Calu3 (cell line): ENCODE measurements at regions not wholly inside any gene's neighbourhood (a gene's known extent, or its start where the extent isn't known, plus 50 kb on each side); places are given as distances from the start of the nearest gene placed in this dataset.

Experiments used
- BruUV-seq: library from RNA; stranded (reverse); fragments of 400-500 nt; replicated peaks from 2 replicates; lab custom pipeline; 2021; lab: Mats Ljungman, UMichigan
- CTCF ChIA-PET: fragments of 300-600 bp; sonication (Branson Sonifier 250); formaldehyde crosslinking; loops from one replicate; lab custom pipeline; 2022; ENCODE audit warnings: antibody characterized with exemption; lab: Charles Lee
- DNase-seq: peaks from one replicate; pipeline ENCODE4 v3.0.0; 2022
- H3K27ac Mint-ChIP-seq: one replicate; pipeline ENCODE4 v1.8.0; 2022; ENCODE audit warnings: mixed read lengths; ENCODE audit not compliant: unreplicated experiment
- H3K27me3 Mint-ChIP-seq: one replicate; pipeline ENCODE4 v1.8.0; 2022; ENCODE audit warnings: mixed read lengths; ENCODE audit not compliant: unreplicated experiment
- H3K36me3 Mint-ChIP-seq: one replicate; pipeline ENCODE4 v1.8.0; 2022; ENCODE audit warnings: mild to moderate bottlenecking, moderate library complexity, mixed read lengths; ENCODE audit not compliant: insufficient read depth, unreplicated experiment
- H3K4me1 Mint-ChIP-seq: one replicate; pipeline ENCODE4 v1.8.0; 2022; ENCODE audit warnings: mild to moderate bottlenecking, low read depth, mixed read lengths; ENCODE audit not compliant: unreplicated experiment
- H3K4me3 Mint-ChIP-seq: one replicate; pipeline ENCODE4 v1.8.0; 2022; ENCODE audit warnings: mild to moderate bottlenecking, low read depth, moderate library complexity, mixed read lengths; ENCODE audit not compliant: unreplicated experiment
- H3K9me3 Mint-ChIP-seq: one replicate; pipeline ENCODE4 v1.8.0; 2022; ENCODE audit warnings: low read depth, mixed read lengths; ENCODE audit not compliant: unreplicated experiment
- intact Hi-C: fragments of 100-400 bp; cut with micrococcal nuclease; formaldehyde crosslinking; loops from one replicate; pipeline ENCODE4 v1.10.0; 2022; ENCODE audit not compliant: unreplicated experiment
- TF ChIP-seq, protein P1 (sequence below): fragments of 200-600 bp; IDR thresholded peaks from one replicate; pipeline ENCODE4 v1.8.0; 2022; ENCODE audit warnings: antibody characterized with exemption; ENCODE audit not compliant: unreplicated experiment

DNA sequence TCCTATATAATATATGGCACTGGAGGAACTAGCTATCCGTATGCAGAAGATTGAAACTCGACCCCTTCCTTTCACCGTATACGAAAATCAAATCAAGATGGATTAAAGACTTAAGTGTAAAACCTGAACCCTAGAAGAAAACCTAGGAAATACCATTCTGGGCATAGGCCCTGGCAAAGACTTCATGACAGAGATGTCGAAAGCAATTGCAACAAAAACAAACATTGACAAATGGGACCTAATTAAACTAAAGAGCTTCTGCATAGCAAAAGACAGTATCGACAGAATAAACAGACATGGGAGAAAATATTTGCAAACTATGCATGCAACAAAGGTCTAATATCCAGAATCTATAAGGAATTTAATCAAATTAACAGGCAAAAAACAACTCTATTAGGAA, 61.4 kb upstream of the HDAC9 start:
- Mint-ChIP-seq H3K9me3 (no peaks in the 10 kb centered on the region), H3K27me3 (no peaks in the 10 kb centered on the region), H3K36me3 (no peaks in the 10 kb centered on the region), H3K27ac (no peak overlapping the region), H3K4me1 (peaks cover 6% of the 10 kb centered on the region), H3K4me3 (no peak overlapping the region)
- CTCF ChIA-PET, result no interaction called here
- DNase-seq, result no peak
- intact Hi-C loops, result no loop called here
- no TSS peak for BruUV-seq
- TF ChIP-seq, protein P1, sequence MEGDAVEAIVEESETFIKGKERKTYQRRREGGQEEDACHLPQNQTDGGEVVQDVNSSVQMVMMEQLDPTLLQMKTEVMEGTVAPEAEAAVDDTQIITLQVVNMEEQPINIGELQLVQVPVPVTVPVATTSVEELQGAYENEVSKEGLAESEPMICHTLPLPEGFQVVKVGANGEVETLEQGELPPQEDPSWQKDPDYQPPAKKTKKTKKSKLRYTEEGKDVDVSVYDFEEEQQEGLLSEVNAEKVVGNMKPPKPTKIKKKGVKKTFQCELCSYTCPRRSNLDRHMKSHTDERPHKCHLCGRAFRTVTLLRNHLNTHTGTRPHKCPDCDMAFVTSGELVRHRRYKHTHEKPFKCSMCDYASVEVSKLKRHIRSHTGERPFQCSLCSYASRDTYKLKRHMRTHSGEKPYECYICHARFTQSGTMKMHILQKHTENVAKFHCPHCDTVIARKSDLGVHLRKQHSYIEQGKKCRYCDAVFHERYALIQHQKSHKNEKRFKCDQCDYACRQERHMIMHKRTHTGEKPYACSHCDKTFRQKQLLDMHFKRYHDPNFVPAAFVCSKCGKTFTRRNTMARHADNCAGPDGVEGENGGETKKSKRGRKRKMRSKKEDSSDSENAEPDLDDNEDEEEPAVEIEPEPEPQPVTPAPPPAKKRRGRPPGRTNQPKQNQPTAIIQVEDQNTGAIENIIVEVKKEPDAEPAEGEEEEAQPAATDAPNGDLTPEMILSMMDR, result no peak

GRCh38 chr7:18437101-18437500, 58.4 kb upstream of the HDAC9 start:
- no peak overlapping the region for H3K4me3 Mint-ChIP-seq
- no peak overlapping the region for H3K27ac Mint-ChIP-seq
- CTCF ChIA-PET, result no interaction called here
- intact Hi-C loops, result no loop called here
- no peaks in the 10 kb centered on the region for H3K9me3 Mint-ChIP-seq
- no peaks in the 10 kb centered on the region for H3K27me3 Mint-ChIP-seq
- no TSS peak for BruUV-seq
- DNase-seq, result no peak
- H3K4me1 Mint-ChIP-seq, result no peaks in the 10 kb centered on the region
- no peaks in the 10 kb centered on the region for H3K36me3 Mint-ChIP-seq
- TF ChIP-seq, protein P1, result no peak

DNA sequence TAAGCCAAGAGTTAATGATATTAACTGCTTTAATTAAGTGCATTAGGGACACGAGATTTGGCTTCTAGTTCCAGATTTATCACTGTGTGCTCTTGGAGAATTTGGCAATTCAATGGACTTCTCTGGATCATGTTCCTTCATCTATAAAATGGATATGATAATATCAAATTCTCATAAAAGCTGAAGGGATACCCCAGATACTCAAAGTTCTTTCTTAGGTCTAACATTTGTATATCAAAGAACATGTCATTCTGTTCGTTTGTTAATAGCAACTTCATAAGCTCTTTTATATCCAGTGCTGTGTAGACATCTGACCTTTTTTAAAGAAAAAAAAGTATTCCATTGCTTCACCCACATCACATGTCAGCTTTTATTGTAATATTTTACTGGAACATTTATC, 54.6 kb upstream of the HDAC9 start:
- H3K27ac Mint-ChIP-seq, result no peak overlapping the region
- no peaks in the 10 kb centered on the region for H3K36me3 Mint-ChIP-seq
- H3K4me1 Mint-ChIP-seq, result no peaks in the 10 kb centered on the region
- TF ChIP-seq, protein P1, result no peak
- no peaks in the 10 kb centered on the region for H3K27me3 Mint-ChIP-seq
- no peak overlapping the region for H3K4me3 Mint-ChIP-seq
- CTCF ChIA-PET, result no interaction called here
- no peak for DNase-seq
- BruUV-seq, result no TSS peak
- intact Hi-C loops, result no loop called here
- no peaks in the 10 kb centered on the region for H3K9me3 Mint-ChIP-seq

DNA sequence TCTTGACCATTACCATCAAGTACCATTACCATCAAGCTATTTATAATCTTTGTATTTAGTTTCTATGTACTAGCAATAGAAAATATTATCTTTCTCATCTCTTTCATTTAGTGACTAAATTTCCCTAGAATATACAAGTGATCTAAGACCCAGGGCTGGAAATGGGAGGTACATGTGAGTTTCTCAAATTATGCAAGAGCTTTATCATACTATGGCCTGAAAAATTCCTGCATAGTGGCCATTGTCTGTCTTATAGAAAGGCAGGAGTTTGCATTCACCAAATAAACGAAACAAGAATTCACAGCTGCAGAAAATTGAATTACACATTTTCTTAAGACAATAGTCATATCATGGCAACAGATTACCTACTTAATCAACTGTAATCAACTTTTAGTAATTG, 50.7 kb upstream of the HDAC9 start:
- no peaks in the 10 kb centered on the region for H3K27me3 Mint-ChIP-seq
- DNase-seq, result no peak

More for the DNA sequence above, 50.7 kb upstream of the HDAC9 start:
- H3K9me3 Mint-ChIP-seq, result no peaks in the 10 kb centered on the region
- H3K4me3 Mint-ChIP-seq, result no peak overlapping the region
- BruUV-seq, result no TSS peak
- CTCF ChIA-PET, result interaction anchor here (0.5 kb wide), 1 partner anchor 96 kb away, joined by 5 read pairs; no protein-coding TSS in a partner anchor
- no peak overlapping the region for H3K27ac Mint-ChIP-seq
- no peaks in the 10 kb centered on the region for H3K4me1 Mint-ChIP-seq
- TF ChIP-seq, protein P1, result no peak
- intact Hi-C loops, result no loop called here
- no peaks in the 10 kb centered on the region for H3K36me3 Mint-ChIP-seq
